ENCODE measurements at regions not wholly inside any gene's neighbourhood (a gene's known extent, or its start where the extent isn't known, plus 50 kb on each side); places are given as distances from the start of the nearest gene placed in this dataset.

DNA sequence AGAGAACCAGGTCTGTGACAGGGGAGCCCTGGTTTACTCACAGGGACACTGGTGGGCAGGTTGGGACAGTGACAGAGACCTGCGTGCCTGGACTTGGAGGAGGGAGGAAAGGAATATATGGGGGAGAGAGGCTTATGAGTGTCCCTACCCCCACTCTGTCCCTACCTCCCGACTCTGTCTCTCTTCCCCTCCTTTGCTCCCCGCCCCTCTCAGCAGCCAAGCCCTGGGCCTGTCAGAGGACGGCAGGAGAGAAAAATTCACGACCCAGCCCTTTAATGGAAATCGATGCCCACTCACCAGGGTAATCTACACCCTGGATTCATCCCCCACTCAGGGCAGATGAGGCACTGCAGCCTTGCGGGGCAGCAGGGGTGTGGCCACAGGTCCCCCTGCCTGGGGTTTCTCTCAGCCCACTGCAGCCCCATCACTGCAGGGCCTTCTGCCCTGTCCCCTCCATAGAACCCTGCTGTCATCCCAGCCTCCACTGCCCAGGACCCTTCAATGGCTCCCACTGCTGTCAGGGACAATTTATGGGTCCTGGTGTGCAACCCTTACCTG lies 135.9 kb upstream of the LINGO1 start:
- H3K36me3 ChIP-seq (ENCODE audit: control insufficient read depth in 2 of 2, insufficient read depth in 2 of 2, low read length in 2 of 2) = no peaks in the 10 kb centered on the region
- H3K4me1 ChIP-seq (ENCODE audit: control insufficient read depth, insufficient read depth, low read length) = no peaks in the 10 kb centered on the region
- H3K4me3 ChIP-seq (ENCODE audit: low read length in 2 of 2) = no peak overlapping the region
- H3K9ac ChIP-seq (ENCODE audit: low read length in 2 of 2) = no peak overlapping the region
- H3K27ac ChIP-seq (ENCODE audit: low read length) = no peak overlapping the region
- no peaks in the 10 kb centered on the region for H3K9me3 ChIP-seq (ENCODE audit: control insufficient read depth in 2 of 2, low read length in 2 of 2)
- peaks cover 8 to 16% of the 10 kb centered on the region in 2 donors for H3K27me3 ChIP-seq (ENCODE audit: control insufficient read depth in 1 of 2, insufficient read depth in 2 of 2, low read length in 2 of 2)

GRCh38 chr15:77768107-77768506 lies 135.4 kb upstream of the LINGO1 start:
- H3K27ac ChIP-seq (ENCODE audit: low read length) = no peak overlapping the region
- H3K4me3 ChIP-seq (ENCODE audit: low read length in 2 of 2) = no peak overlapping the region
- no peaks in the 10 kb centered on the region for H3K4me1 ChIP-seq (ENCODE audit: control insufficient read depth, insufficient read depth, low read length)
- H3K36me3 ChIP-seq (ENCODE audit: control insufficient read depth in 2 of 2, insufficient read depth in 2 of 2, low read length in 2 of 2) = no peaks in the 10 kb centered on the region
- H3K9me3 ChIP-seq (ENCODE audit: control insufficient read depth in 2 of 2, low read length in 2 of 2) = no peaks in the 10 kb centered on the region
- no peak overlapping the region for H3K9ac ChIP-seq (ENCODE audit: low read length in 2 of 2)
- peaks cover 9 to 19% of the 10 kb centered on the region in 2 donors for H3K27me3 ChIP-seq (ENCODE audit: control insufficient read depth in 1 of 2, insufficient read depth in 2 of 2, low read length in 2 of 2)

DNA sequence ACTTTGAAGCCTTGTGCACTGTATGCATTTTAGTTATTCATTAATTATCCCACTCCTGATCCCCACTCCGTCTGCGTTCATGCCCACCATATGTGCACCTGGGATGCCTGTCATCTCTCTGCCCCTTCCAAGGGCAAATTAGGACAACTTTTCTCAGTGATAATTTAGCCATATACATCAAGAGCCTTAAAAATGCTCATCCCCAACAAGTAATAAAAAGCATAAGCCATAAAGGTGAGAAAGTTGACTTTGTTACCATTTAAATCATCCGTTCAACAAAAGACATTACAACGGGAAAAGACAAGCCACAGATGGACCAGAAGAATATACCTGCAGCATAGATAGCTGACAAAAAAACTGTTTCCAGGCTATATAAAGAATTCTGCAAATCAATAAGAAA lies 131.4 kb upstream of the LINGO1 start:
- no peaks in the 10 kb centered on the region for H3K4me1 ChIP-seq (ENCODE audit: control insufficient read depth, insufficient read depth, low read length)
- H3K36me3 ChIP-seq (ENCODE audit: control insufficient read depth in 2 of 2, insufficient read depth in 2 of 2, low read length in 2 of 2) = no peaks in the 10 kb centered on the region
- H3K27me3 ChIP-seq (ENCODE audit: control insufficient read depth in 1 of 2, insufficient read depth in 2 of 2, low read length in 2 of 2) = peaks cover 9 to 14% of the 10 kb centered on the region in 2 donors
- H3K9me3 ChIP-seq (ENCODE audit: control insufficient read depth in 2 of 2, low read length in 2 of 2) = no peaks in the 10 kb centered on the region
- H3K9ac ChIP-seq (ENCODE audit: low read length in 2 of 2) = no peak overlapping the region
- no peak overlapping the region for H3K27ac ChIP-seq (ENCODE audit: low read length)
- H3K4me3 ChIP-seq (ENCODE audit: low read length in 2 of 2) = no peak overlapping the region

GRCh38 chr15:77762747-77763355 lies 130.1 kb upstream of the LINGO1 start:
- Histone ChIP-seq H3K9ac (ENCODE audit: low read length in 2 of 2) (no peak overlapping the region), H3K27ac (ENCODE audit: low read length) (no peak overlapping the region), H3K4me3 (ENCODE audit: low read length in 2 of 2) (no peak overlapping the region), H3K27me3 (ENCODE audit: control insufficient read depth in 1 of 2, insufficient read depth in 2 of 2, low read length in 2 of 2) (peaks cover 7 to 14% of the 10 kb centered on the region in 2 donors), H3K9me3 (ENCODE audit: control insufficient read depth in 2 of 2, low read length in 2 of 2) (no peaks in the 10 kb centered on the region), H3K4me1 (ENCODE audit: control insufficient read depth, insufficient read depth, low read length) (no peaks in the 10 kb centered on the region), H3K36me3 (ENCODE audit: control insufficient read depth in 2 of 2, insufficient read depth in 2 of 2, low read length in 2 of 2) (no peaks in the 10 kb centered on the region)

DNA sequence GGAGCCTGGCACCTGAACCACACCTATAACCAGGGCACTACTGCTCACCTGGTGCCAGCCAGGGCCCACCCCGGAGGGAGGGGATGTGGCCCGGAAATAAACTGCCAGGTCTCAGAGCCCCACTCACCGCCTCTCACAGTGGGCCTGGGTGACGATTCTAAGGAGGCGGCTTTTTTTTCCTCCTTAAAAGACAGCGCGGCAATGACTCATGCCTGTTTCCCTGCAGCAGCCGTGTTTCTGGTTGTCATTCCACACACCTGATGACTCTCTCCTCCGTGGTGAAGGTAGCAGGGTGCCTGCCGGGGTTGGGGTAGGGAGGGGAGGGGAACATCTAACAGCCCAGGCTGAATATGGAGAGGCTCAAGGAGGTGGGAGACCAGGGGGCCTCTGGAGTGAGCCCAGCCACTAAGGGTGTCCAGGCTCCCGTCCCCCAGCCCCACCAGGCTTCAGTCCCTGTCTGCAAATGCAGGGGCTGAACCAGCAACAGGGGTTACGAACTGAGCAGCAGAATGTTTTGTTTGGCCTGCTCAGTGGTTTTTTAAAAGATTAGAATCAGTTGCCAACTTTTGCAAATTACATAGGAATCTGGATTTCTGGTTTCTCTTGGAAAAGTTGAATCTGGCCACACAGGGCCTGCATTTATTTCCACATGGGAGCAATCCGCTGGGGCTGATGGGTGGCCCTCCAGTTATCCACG lies 127.3 kb upstream of the LINGO1 start:
- Histone ChIP-seq H3K27ac (ENCODE audit: low read length) (no peak overlapping the region), H3K4me1 (ENCODE audit: control insufficient read depth, insufficient read depth, low read length) (no peaks in the 10 kb centered on the region), H3K4me3 (ENCODE audit: low read length in 2 of 2) (no peak overlapping the region), H3K9ac (ENCODE audit: low read length in 2 of 2) (no peak overlapping the region), H3K36me3 (ENCODE audit: control insufficient read depth in 2 of 2, insufficient read depth in 2 of 2, low read length in 2 of 2) (no peaks in the 10 kb centered on the region), H3K9me3 (ENCODE audit: control insufficient read depth in 2 of 2, low read length in 2 of 2) (no peaks in the 10 kb centered on the region), H3K27me3 (ENCODE audit: control insufficient read depth in 1 of 2, insufficient read depth in 2 of 2, low read length in 2 of 2) (peaks cover 9 to 10% of the 10 kb centered on the region in 2 donors)

DNA sequence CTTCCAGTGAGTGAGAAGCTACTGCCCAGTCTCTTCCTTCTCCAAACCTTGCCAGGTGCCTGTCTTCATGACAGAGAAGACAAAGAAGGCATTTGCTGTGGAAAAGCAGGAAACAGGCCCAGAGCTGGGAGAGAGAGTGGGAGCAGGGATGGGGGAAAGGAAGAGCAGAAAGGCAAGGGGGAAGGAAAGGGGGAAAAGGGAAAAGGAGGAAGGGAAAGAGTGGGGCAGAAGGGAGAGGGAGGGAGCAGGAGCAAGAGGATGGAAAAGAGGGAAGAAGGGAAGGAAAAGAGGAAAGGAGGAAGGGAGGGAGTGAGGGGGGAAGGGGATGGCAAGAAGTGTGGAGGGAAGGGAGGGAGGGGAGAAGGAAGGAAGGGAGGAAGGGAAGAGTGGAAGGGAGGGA lies 121.2 kb upstream of the LINGO1 start:
- Histone ChIP-seq H3K9ac (ENCODE audit: low read length in 2 of 2) (no peak overlapping the region), H3K27me3 (ENCODE audit: control insufficient read depth in 1 of 2, insufficient read depth in 2 of 2, low read length in 2 of 2) (peaks cover 5 to 9% of the 10 kb centered on the region in 2 donors), H3K4me3 (ENCODE audit: low read length in 2 of 2) (no peak overlapping the region), H3K9me3 (ENCODE audit: control insufficient read depth in 2 of 2, low read length in 2 of 2) (no peaks in the 10 kb centered on the region), H3K4me1 (ENCODE audit: control insufficient read depth, insufficient read depth, low read length) (no peaks in the 10 kb centered on the region), H3K27ac (ENCODE audit: low read length) (no peak overlapping the region), H3K36me3 (ENCODE audit: control insufficient read depth in 2 of 2, insufficient read depth in 2 of 2, low read length in 2 of 2) (no peaks in the 10 kb centered on the region)

DNA sequence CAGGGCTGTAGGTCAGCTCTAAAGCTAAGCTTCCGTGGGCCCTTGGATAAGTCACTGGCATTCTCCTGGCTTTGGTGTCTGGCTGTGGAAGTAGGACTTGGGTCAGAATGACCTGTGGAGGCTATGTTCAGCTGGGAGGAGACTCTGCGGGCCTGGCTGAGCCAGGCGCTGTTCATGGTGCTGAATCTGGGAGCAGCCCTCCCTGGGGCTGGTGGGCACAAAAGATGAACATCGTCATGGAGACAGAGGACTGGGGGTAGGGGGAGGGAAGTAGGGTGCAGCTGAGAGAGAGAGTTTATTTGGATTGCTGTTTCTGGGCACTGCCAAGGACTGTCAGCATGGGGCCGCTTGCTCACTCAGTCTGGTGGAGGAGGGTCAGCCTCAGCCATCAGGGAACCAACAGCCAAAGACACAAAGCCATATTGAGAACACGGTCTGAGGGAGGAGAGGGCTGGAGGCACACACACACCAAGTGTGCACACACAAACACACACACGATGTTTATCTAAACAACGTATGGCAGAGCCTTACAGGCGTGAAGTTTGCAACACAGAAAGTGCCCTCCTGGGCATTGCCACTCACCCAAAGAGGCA lies 120.7 kb upstream of the LINGO1 start:
- Histone ChIP-seq H3K27ac (ENCODE audit: low read length) (no peak overlapping the region), H3K36me3 (ENCODE audit: control insufficient read depth in 2 of 2, insufficient read depth in 2 of 2, low read length in 2 of 2) (no peaks in the 10 kb centered on the region), H3K27me3 (ENCODE audit: control insufficient read depth in 1 of 2, insufficient read depth in 2 of 2, low read length in 2 of 2) (peaks cover 3 to 9% of the 10 kb centered on the region in 2 donors), H3K4me1 (ENCODE audit: control insufficient read depth, insufficient read depth, low read length) (no peaks in the 10 kb centered on the region), H3K9me3 (ENCODE audit: control insufficient read depth in 2 of 2, low read length in 2 of 2) (no peaks in the 10 kb centered on the region), H3K4me3 (ENCODE audit: low read length in 2 of 2) (no peak overlapping the region), H3K9ac (ENCODE audit: low read length in 2 of 2) (no peak overlapping the region)

DNA sequence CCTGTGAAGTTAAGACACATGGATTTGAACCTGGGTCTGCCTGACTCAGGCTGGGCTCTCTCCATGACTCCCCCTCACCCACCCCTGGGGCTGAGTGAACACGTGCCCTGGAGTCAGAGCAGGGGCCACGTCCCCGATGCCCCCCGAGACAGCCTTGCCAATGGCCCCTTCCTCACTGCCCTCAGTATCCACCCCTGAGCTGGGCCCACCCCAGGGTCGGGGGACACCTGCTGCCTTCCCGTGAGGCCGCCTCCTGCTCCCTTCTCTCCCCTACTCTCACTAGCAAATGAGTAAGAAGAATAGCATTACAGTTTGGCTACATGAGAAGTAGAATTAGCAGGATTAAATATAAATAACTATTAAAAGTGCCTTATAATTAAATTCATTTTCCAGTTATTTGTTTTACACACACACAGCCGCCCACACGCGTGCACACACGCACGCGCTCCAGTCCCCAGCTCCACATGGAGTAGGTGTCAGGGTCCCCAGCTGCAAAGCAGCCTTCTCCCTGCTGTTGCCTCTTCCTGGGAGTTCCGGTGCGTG lies 117.4 kb upstream of the LINGO1 start:
- Histone ChIP-seq H3K4me1 (ENCODE audit: control insufficient read depth, insufficient read depth, low read length) (peaks cover 3% of the 10 kb centered on the region), H3K9ac (ENCODE audit: low read length in 2 of 2) (no peak overlapping the region)

GRCh38 chr15:77749236-77749997 lies 116.7 kb upstream of the LINGO1 start:
- H3K9me3 ChIP-seq (ENCODE audit: control insufficient read depth in 2 of 2, low read length in 2 of 2) = no peaks in the 10 kb centered on the region
- peaks cover 4 to 10% of the 10 kb centered on the region in 2 donors for H3K27me3 ChIP-seq (ENCODE audit: control insufficient read depth in 1 of 2, insufficient read depth in 2 of 2, low read length in 2 of 2)
- no peak overlapping the region for H3K4me3 ChIP-seq (ENCODE audit: low read length in 2 of 2)
- H3K27ac ChIP-seq (ENCODE audit: low read length) = no peak overlapping the region
- H3K9ac ChIP-seq (ENCODE audit: low read length in 2 of 2) = no peak overlapping the region
- peaks cover 3% of the 10 kb centered on the region for H3K4me1 ChIP-seq (ENCODE audit: control insufficient read depth, insufficient read depth, low read length)
- no peaks in the 10 kb centered on the region for H3K36me3 ChIP-seq (ENCODE audit: control insufficient read depth in 2 of 2, insufficient read depth in 2 of 2, low read length in 2 of 2)

More for the DNA sequence above, 117.4 kb upstream of the LINGO1 start:
- Histone ChIP-seq H3K9me3 (ENCODE audit: control insufficient read depth in 2 of 2, low read length in 2 of 2) (no peaks in the 10 kb centered on the region), H3K27ac (ENCODE audit: low read length) (no peak overlapping the region), H3K36me3 (ENCODE audit: control insufficient read depth in 2 of 2, insufficient read depth in 2 of 2, low read length in 2 of 2) (no peaks in the 10 kb centered on the region), H3K4me3 (ENCODE audit: low read length in 2 of 2) (no peak overlapping the region), H3K27me3 (ENCODE audit: control insufficient read depth in 1 of 2, insufficient read depth in 2 of 2, low read length in 2 of 2) (peaks cover 4 to 10% of the 10 kb centered on the region in 2 donors)
